ENCODE measurements at regions not wholly inside any gene's neighbourhood (a gene's known extent, or its start where the extent isn't known, plus 50 kb on each side); places are given as distances from the start of the nearest gene placed in this dataset.

- Mint-ChIP-seq H3K9me3 (no peaks in the 10 kb centered on the region), H3K27ac (no peak overlapping the region), H3K27me3 (ENCODE audit: low read depth in 2 of 2) (no peaks in the 10 kb centered on the region), H3K36me3 (no peaks in the 10 kb centered on the region), H3K4me1 (no peaks in the 10 kb centered on the region), H3K4me3 (no peak overlapping the region)
- no peak for ATAC-seq
- no peak overlapping the region for H3K4me3 ChIP-seq (ENCODE audit: low read length)
- WGBS (ENCODE audit: insufficient coverage) = 93% methylated on average over 1 of the region's 4 CpGs
- H3K27me3 ChIP-seq (ENCODE audit: control insufficient read depth, insufficient read depth, low read length) = no peaks in the 10 kb centered on the region
- H3K27ac ChIP-seq (ENCODE audit: low read length) = no peak overlapping the region
- no peak for DNase-seq
- H3K4me1 ChIP-seq (ENCODE audit: control insufficient read depth, insufficient read depth, low read length) = no peaks in the 10 kb centered on the region
- no peaks in the 10 kb centered on the region for H3K9me3 ChIP-seq (ENCODE audit: control insufficient read depth, insufficient read depth, low read length)
- intact Hi-C loops (cut with micrococcal nuclease) = no loop called here
- no peaks in the 10 kb centered on the region for H3K36me3 ChIP-seq (ENCODE audit: control insufficient read depth, insufficient read depth, low read length)
- no peak for TF ChIP-seq CTCF (IDR thresholded peaks at IDR 0.05)
Observed at GRCh38 chr18:54503131-54503894, 87.7 kb upstream of the DYNAP start.

GRCh38 chr18:54506516-54507261 is 84.4 kb upstream of the DYNAP start:
- H3K27me3 ChIP-seq (ENCODE audit: control insufficient read depth, insufficient read depth, low read length) = no peaks in the 10 kb centered on the region
- no peak for DNase-seq
- ATAC-seq = no peak
- H3K36me3 Mint-ChIP-seq = no peaks in the 10 kb centered on the region
- intact Hi-C loops (cut with micrococcal nuclease) = no loop called here
- no peaks in the 10 kb centered on the region for H3K4me1 Mint-ChIP-seq
- peaks cover 0 to 17% of the 10 kb centered on the region in 2 donors for H3K27me3 Mint-ChIP-seq (ENCODE audit: low read depth in 2 of 2)
- no peak overlapping the region for H3K4me3 ChIP-seq (ENCODE audit: low read length)
- H3K9me3 Mint-ChIP-seq = no peaks in the 10 kb centered on the region
- no peak overlapping the region for H3K27ac ChIP-seq (ENCODE audit: low read length)
- no peak overlapping the region for H3K4me3 Mint-ChIP-seq
- no peak overlapping the region for H3K27ac Mint-ChIP-seq
- 88% methylated on average over 2 of the region's 2 CpGs for WGBS (ENCODE audit: insufficient coverage)
- TF ChIP-seq CTCF (IDR thresholded peaks at IDR 0.05) = no peak
- H3K9me3 ChIP-seq (ENCODE audit: control insufficient read depth, insufficient read depth, low read length) = no peaks in the 10 kb centered on the region
- H3K36me3 ChIP-seq (ENCODE audit: control insufficient read depth, insufficient read depth, low read length) = no peaks in the 10 kb centered on the region
- H3K4me1 ChIP-seq (ENCODE audit: control insufficient read depth, insufficient read depth, low read length) = no peaks in the 10 kb centered on the region

DNA sequence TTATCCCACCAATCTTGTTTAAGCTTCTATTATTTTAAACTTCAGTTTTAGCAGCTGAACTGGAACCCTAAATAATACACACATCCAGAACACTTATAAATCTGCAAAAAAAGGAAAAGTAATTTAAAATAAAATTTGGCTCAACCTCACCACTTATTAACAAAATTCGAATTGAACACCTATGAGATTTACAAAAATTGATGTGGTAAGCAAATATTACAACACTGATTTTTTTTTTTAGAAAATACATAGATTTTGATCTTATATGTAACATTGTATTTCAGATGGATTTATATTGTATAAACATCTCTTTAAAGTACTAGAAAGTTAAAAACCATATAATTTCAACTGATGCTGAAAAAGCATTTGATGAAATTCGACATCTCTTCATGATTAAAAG is 81.3 kb upstream of the DYNAP start:
- H3K27me3 Mint-ChIP-seq (ENCODE audit: low read depth in 2 of 2) = peaks cover 5 to 17% of the 10 kb centered on the region in 2 donors
- H3K9me3 Mint-ChIP-seq = no peaks in the 10 kb centered on the region

More for the DNA sequence above, 81.3 kb upstream of the DYNAP start:
- H3K36me3 ChIP-seq (ENCODE audit: control insufficient read depth, insufficient read depth, low read length) = no peaks in the 10 kb centered on the region
- H3K9me3 ChIP-seq (ENCODE audit: control insufficient read depth, insufficient read depth, low read length) = no peaks in the 10 kb centered on the region
- H3K4me1 ChIP-seq (ENCODE audit: control insufficient read depth, insufficient read depth, low read length) = no peaks in the 10 kb centered on the region
- no peak for TF ChIP-seq CTCF (IDR thresholded peaks at IDR 0.05)
- H3K4me3 ChIP-seq (ENCODE audit: low read length) = no peak overlapping the region
- Mint-ChIP-seq H3K4me3 (no peak overlapping the region), H3K4me1 (no peaks in the 10 kb centered on the region), H3K27ac (no peak overlapping the region), H3K36me3 (no peaks in the 10 kb centered on the region)
- ATAC-seq (no peak), DNase-seq (no peak)
- H3K27ac ChIP-seq (ENCODE audit: low read length) = no peak overlapping the region
- WGBS (ENCODE audit: insufficient coverage) = no CpG with 5 or more reads among the region's 2 CpGs
- H3K27me3 ChIP-seq (ENCODE audit: control insufficient read depth, insufficient read depth, low read length) = no peaks in the 10 kb centered on the region
- intact Hi-C loops (cut with micrococcal nuclease) = no loop called here
